ENCODE measurements at regions not wholly inside any gene's neighbourhood (a gene's known extent, or its start where the extent isn't known, plus 50 kb on each side); places are given as distances from the start of the nearest gene placed in this dataset.

GRCh38 chr9:13596383-13596970 is 317.0 kb upstream of the MPDZ start:
- no peak for DNase-seq (ENCODE audit: low spot score)

GRCh38 chr9:13590996-13591395 is 311.5 kb upstream of the MPDZ start:
- DNase-seq (ENCODE audit: low spot score) = no peak

- no peak for DNase-seq (ENCODE audit: low spot score)
Measured at GRCh38 chr9:13589034-13589737, 309.7 kb upstream of the MPDZ start.

- DNase-seq (ENCODE audit: low spot score) = no peak
Measured at GRCh38 chr9:13588151-13589033, 308.9 kb upstream of the MPDZ start.

GRCh38 chr9:13587571-13587970 is 308.1 kb upstream of the MPDZ start:
- no peak for DNase-seq (ENCODE audit: low spot score)

- no peak for DNase-seq (ENCODE audit: low spot score)
Measured at GRCh38 chr9:13586587-13587374, 307.3 kb upstream of the MPDZ start.

- DNase-seq (ENCODE audit: low spot score) = no peak
Measured at GRCh38 chr9:13580760-13581159, 301.3 kb upstream of the MPDZ start.

- no peak for DNase-seq (ENCODE audit: low spot score)
Measured at GRCh38 chr9:13580131-13580530, 300.6 kb upstream of the MPDZ start.

- no peak for DNase-seq (ENCODE audit: low spot score)
Measured at GRCh38 chr9:13576101-13576500, 296.6 kb upstream of the MPDZ start.

GRCh38 chr9:13575558-13575957 is 296.1 kb upstream of the MPDZ start:
- DNase-seq (ENCODE audit: low spot score) = no peak

- DNase-seq (ENCODE audit: low spot score) = no peak
Measured at GRCh38 chr9:13570068-13570974, 290.8 kb upstream of the MPDZ start.

- DNase-seq (ENCODE audit: low spot score) = no peak
Measured at GRCh38 chr9:13569602-13570067, 290.1 kb upstream of the MPDZ start.

- DNase-seq (ENCODE audit: low spot score) = no peak
Measured at GRCh38 chr9:13568841-13569601, 289.5 kb upstream of the MPDZ start.

- no peak for DNase-seq (ENCODE audit: low spot score)
Measured at GRCh38 chr9:13568405-13568804, 288.9 kb upstream of the MPDZ start.

- no peak for DNase-seq (ENCODE audit: low spot score)
Measured at GRCh38 chr9:13567833-13568232, 288.3 kb upstream of the MPDZ start.

- no peak for DNase-seq (ENCODE audit: low spot score)
Measured at GRCh38 chr9:13557746-13558145, 278.3 kb upstream of the MPDZ start.

- DNase-seq (ENCODE audit: low spot score) = no peak
Measured at GRCh38 chr9:13556656-13557055, 277.2 kb upstream of the MPDZ start.

GRCh38 chr9:13555989-13556500 is 276.6 kb upstream of the MPDZ start:
- DNase-seq (ENCODE audit: low spot score) = no peak

GRCh38 chr9:13555516-13555915 is 276.0 kb upstream of the MPDZ start:
- no peak for DNase-seq (ENCODE audit: low spot score)

GRCh38 chr9:13554626-13555025 is 275.1 kb upstream of the MPDZ start:
- no peak for DNase-seq (ENCODE audit: low spot score)
